ENCODE measurements at regions not wholly inside any gene's neighbourhood (a gene's known extent, or its start where the extent isn't known, plus 50 kb on each side); places are given as distances from the start of the nearest gene placed in this dataset.

GRCh38 chr16:86977076-86977676, 340.0 kb downstream of the C16orf95 start:
- DNase-seq (ENCODE audit: low spot score) = no peak

- DNase-seq (ENCODE audit: low spot score) = no peak
Observed at GRCh38 chr16:86978445-86979030, 338.7 kb downstream of the C16orf95 start.

GRCh38 chr16:86979061-86979460, 338.1 kb downstream of the C16orf95 start:
- DNase-seq (ENCODE audit: low spot score) = no peak

GRCh38 chr16:86979984-86980553, 337.1 kb downstream of the C16orf95 start:
- DNase-seq (ENCODE audit: low spot score) = no peak

GRCh38 chr16:86980644-86981043, 336.5 kb downstream of the C16orf95 start:
- DNase-seq (ENCODE audit: low spot score) = no peak

GRCh38 chr16:86982347-86982596, 334.9 kb downstream of the C16orf95 start:
- no peak for DNase-seq (ENCODE audit: low spot score)

GRCh38 chr16:86982912-86983311, 334.3 kb downstream of the C16orf95 start:
- no peak for DNase-seq (ENCODE audit: low spot score)

GRCh38 chr16:86983621-86984020, 333.6 kb downstream of the C16orf95 start:
- DNase-seq (ENCODE audit: low spot score) = no peak

- DNase-seq (ENCODE audit: low spot score) = no peak
Observed at GRCh38 chr16:86984343-86984742, 332.8 kb downstream of the C16orf95 start.

- DNase-seq (ENCODE audit: low spot score) = no peak
Observed at GRCh38 chr16:86984991-86985647, 332.1 kb downstream of the C16orf95 start.

GRCh38 chr16:86985648-86986015, 331.6 kb downstream of the C16orf95 start:
- no peak for DNase-seq (ENCODE audit: low spot score)

- DNase-seq (ENCODE audit: low spot score) = no peak
Observed at GRCh38 chr16:86986136-86986535, 331.1 kb downstream of the C16orf95 start.

GRCh38 chr16:86986809-86987487, 330.2 kb downstream of the C16orf95 start:
- no peak for DNase-seq (ENCODE audit: low spot score)

- DNase-seq (ENCODE audit: low spot score) = no peak
Observed at GRCh38 chr16:86987746-86988670, 329.2 kb downstream of the C16orf95 start.

- no peak for DNase-seq (ENCODE audit: low spot score)
Observed at GRCh38 chr16:86988920-86989696, 328.1 kb downstream of the C16orf95 start.

- DNase-seq (ENCODE audit: low spot score) = no peak
Observed at GRCh38 chr16:86990451-86990850, 326.7 kb downstream of the C16orf95 start.

GRCh38 chr16:86991679-86992078, 325.5 kb downstream of the C16orf95 start:
- no peak for DNase-seq (ENCODE audit: low spot score)

- no peak for DNase-seq (ENCODE audit: low spot score)
Observed at GRCh38 chr16:86992587-86992986, 324.6 kb downstream of the C16orf95 start.

- DNase-seq (ENCODE audit: low spot score) = no peak
Observed at GRCh38 chr16:86993426-86994110, 323.6 kb downstream of the C16orf95 start.

GRCh38 chr16:86994215-86994614, 323.0 kb downstream of the C16orf95 start:
- no peak for DNase-seq (ENCODE audit: low spot score)
